Stimulated activated naive B cell treated with anti-CD40 and anti-IgM and Interleukin-4, amounts not matched to agents 10 μg/mL and 1 μg/mL and 100 μg/mL, for 72 hours (primary cell): ENCODE measurements at regions not wholly inside any gene's neighbourhood (a gene's known extent, or its start where the extent isn't known, plus 50 kb on each side); places are given as distances from the start of the nearest gene placed in this dataset.

Source experiments
- ATAC-seq, 2 donors: fragments of 150-1000 bp; cut with Tn5 transposase; replicated peaks; 2 replicates each; pipeline ENCODE4 v1.10.0; 2021; ENCODE audit warnings: moderate library complexity in 1 of 2
- DNase-seq: peaks from one replicate; pipeline ENCODE4 v3.0.0; 2021
- H3K27ac Mint-ChIP-seq: one replicate; pipeline ENCODE4 v1.8.0; 2022; ENCODE audit warnings: mild to moderate bottlenecking, mixed read lengths
- H3K27me3 Mint-ChIP-seq, 2 donors: one replicate each; pipeline ENCODE4 v1.8.0; 2022; ENCODE audit warnings: mixed read lengths in 2 of 2
- H3K36me3 Mint-ChIP-seq, 2 donors: one replicate each; pipeline ENCODE4 v1.8.0; 2022; ENCODE audit warnings: mixed read lengths in 2 of 2, mild to moderate bottlenecking in 1 of 2
- H3K4me1 Mint-ChIP-seq, 2 donors: one replicate each; pipeline ENCODE4 v1.8.0; 2022; ENCODE audit warnings: mixed read lengths in 2 of 2, mild to moderate bottlenecking in 1 of 2
- H3K4me3 Mint-ChIP-seq, 2 donors: one replicate each; pipeline ENCODE4 v1.8.0; 2022; ENCODE audit warnings: mild to moderate bottlenecking in 2 of 2, mixed read lengths in 2 of 2, moderate library complexity in 1 of 2
- H3K9me3 Mint-ChIP-seq, 2 donors: one replicate each; pipeline ENCODE4 v1.8.0; 2022; ENCODE audit warnings: mixed read lengths in 2 of 2, mild to moderate bottlenecking in 1 of 2

DNA sequence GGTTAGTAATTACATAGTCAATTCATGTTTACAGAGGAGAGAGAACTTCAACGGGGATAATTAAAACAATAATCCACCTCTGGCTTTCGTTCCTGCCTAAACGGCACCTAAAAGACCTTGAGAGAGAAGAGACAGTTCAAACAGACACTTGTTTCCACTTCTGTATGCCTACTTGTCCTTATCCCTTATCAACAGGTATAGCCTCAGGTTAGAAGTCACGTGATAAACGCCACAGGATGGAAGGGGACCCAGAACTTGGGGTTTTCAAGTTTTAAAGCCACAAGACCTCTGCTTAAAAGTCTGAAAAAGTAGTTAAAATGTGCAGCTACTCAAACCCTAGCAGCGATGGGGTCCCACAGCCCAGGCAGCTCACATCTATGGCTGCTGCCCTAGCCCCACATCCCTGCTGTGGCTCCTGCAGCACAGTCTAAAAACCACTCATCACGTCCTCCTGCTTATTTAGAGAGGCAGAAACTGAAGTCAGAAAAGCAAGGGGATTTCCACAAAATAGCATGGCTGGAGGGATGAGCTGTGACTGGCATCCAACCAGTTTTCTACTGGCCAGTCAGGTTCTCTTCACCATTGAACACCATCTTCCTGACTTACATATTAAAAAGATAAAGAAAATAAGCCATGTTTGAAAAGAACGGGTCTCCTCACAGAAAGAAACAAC, 51.2 kb upstream of the SEC16B start:
- Mint-ChIP-seq H3K36me3 (peaks cover 2 to 3% of the 10 kb centered on the region in 2 donors), H3K9me3 (peaks cover 4 to 8% of the 10 kb centered on the region in 2 donors), H3K27ac (no peak overlapping the region), H3K4me3 (no peak overlapping the region), H3K27me3 (peaks cover 7 to 17% of the 10 kb centered on the region in 2 donors), H3K4me1 (no peaks in the 10 kb centered on the region)
- ATAC-seq (no peak), DNase-seq (no peak)

GRCh38 chr1:178021950-178022349, 52.1 kb upstream of the SEC16B start:
- ATAC-seq: no peak
- no peak for DNase-seq
- Mint-ChIP-seq H3K36me3 (peaks cover 2 to 3% of the 10 kb centered on the region in 2 donors), H3K4me1 (no peaks in the 10 kb centered on the region), H3K9me3 (peaks cover 4 to 8% of the 10 kb centered on the region in 2 donors), H3K4me3 (no peak overlapping the region), H3K27ac (no peak overlapping the region), H3K27me3 (peaks cover 7 to 20% of the 10 kb centered on the region in 2 donors)

GRCh38 chr1:178023181-178023618, 53.3 kb upstream of the SEC16B start:
- H3K27ac Mint-ChIP-seq: no peak overlapping the region
- H3K9me3 Mint-ChIP-seq: peaks cover 0 to 3% of the 10 kb centered on the region in 2 donors
- peaks cover 0 to 17% of the 10 kb centered on the region in 2 donors for H3K27me3 Mint-ChIP-seq
- no peaks in the 10 kb centered on the region for H3K4me1 Mint-ChIP-seq
- no peak overlapping the region for H3K4me3 Mint-ChIP-seq
- no peak for DNase-seq
- no peak for ATAC-seq
- H3K36me3 Mint-ChIP-seq: no peaks in the 10 kb centered on the region

DNA sequence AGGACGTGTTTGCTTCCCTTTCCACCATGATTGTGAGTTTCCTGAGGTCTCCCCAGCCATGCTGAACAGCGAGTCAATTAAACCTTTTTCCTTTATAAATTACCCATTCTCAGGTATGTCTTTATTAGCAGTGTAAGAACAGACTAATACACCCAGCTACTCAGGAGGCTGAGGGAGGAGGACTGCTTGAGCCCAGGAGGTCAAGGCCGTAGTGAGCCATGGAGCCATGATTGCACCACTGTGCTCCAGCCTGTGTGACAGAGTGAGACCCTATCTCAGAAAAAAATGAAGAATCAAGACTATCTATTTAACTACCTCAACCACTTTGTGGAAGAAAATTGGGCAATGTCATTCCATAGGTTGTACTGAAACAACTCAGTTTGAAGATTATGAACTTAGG, 54.6 kb upstream of the SEC16B start:
- H3K4me3 Mint-ChIP-seq: no peak overlapping the region

DNA sequence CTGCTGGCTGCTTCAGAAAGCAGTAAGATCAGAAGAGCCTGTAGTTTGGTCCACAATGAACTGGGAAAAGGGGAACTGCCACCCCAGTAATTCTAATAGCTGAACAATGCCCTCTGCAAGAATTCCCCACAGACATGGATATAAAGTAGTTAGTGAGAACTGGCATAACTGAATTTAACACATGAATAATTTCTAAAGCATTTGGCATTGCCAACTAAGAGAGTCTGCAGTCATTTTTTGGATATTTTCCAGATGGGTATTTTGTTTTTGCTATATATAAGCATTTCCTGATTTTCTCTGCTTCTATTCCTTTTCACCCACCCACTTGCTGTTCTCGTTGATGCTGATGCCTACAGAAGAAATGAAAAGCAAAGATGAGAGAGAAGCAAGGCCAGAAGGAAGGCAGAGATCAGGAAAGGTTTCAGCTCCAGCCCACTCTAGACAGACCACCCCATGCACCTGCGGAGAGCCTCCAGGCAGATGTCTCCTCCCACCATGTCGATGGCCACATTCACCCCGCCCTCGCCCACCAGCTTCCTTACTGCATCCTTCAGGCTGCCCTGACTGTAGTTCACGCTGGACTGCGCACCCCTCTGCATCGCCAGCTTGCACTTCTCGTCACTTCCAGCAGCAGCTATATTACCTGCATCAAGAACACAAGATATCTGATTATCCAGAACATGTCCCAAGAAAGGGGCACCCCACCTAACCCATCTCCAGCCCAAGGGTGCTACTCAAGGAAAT, 55.9 kb upstream of the SEC16B start:
- H3K4me3 Mint-ChIP-seq: no peak overlapping the region
- H3K27me3 Mint-ChIP-seq: peaks cover 0 to 18% of the 10 kb centered on the region in 2 donors
- peaks cover 0 to 3% of the 10 kb centered on the region in 2 donors for H3K9me3 Mint-ChIP-seq
- DNase-seq: no peak
- H3K27ac Mint-ChIP-seq: no peak overlapping the region
- H3K36me3 Mint-ChIP-seq: no peaks in the 10 kb centered on the region
- no peaks in the 10 kb centered on the region for H3K4me1 Mint-ChIP-seq
- no peak for ATAC-seq

More for the DNA sequence above, 54.6 kb upstream of the SEC16B start:
- DNase-seq (no peak), ATAC-seq (no peak)
- no peaks in the 10 kb centered on the region for H3K36me3 Mint-ChIP-seq
- no peaks in the 10 kb centered on the region for H3K4me1 Mint-ChIP-seq
- H3K9me3 Mint-ChIP-seq: peaks cover 0 to 3% of the 10 kb centered on the region in 2 donors
- H3K27ac Mint-ChIP-seq: no peak overlapping the region
- peaks cover 0 to 18% of the 10 kb centered on the region in 2 donors for H3K27me3 Mint-ChIP-seq

- Mint-ChIP-seq H3K9me3 (no peaks in the 10 kb centered on the region), H3K27me3 (peaks cover 0 to 9% of the 10 kb centered on the region in 2 donors), H3K4me3 (no peak overlapping the region), H3K4me1 (no peaks in the 10 kb centered on the region), H3K27ac (no peak overlapping the region), H3K36me3 (no peaks in the 10 kb centered on the region)
- no peak for DNase-seq
- ATAC-seq: no peak
These were observed 59.1 kb upstream of the SEC16B start for GRCh38 chr1:178028841-178029481.

GRCh38 chr1:178030467-178030866, 60.6 kb upstream of the SEC16B start:
- H3K36me3 Mint-ChIP-seq: no peaks in the 10 kb centered on the region
- no peak overlapping the region for H3K27ac Mint-ChIP-seq
- H3K9me3 Mint-ChIP-seq: no peaks in the 10 kb centered on the region
- no peaks in the 10 kb centered on the region for H3K4me1 Mint-ChIP-seq
- peaks cover 0 to 16% of the 10 kb centered on the region in 2 donors for H3K27me3 Mint-ChIP-seq
- no peak for ATAC-seq
- no peak for DNase-seq
- H3K4me3 Mint-ChIP-seq: no peak overlapping the region

DNA sequence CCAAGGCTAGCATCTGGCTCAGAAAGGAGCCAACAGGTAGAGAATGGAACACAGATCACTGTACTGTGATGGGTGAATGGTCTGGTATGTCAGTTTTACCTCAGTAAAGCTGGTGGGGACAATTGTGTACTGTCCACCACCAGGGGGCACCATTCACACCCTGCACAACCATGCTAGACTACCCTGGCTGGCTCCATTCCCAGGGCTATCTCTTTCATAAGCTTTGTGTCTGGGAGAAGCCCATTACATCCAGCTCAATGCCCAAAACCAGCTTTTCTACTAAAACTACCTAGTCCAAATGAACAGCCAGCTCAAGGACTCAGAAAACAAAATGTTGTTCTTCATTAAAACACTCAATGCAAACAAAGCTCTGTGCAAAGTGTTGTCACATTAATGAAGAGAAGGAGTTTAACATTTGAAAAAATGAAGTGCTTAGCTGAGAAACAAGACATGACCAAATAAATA, 62.0 kb upstream of the RASAL2 start:
- Mint-ChIP-seq H3K9me3 (no peaks in the 10 kb centered on the region), H3K4me1 (no peaks in the 10 kb centered on the region), H3K27me3 (peaks cover 2 to 18% of the 10 kb centered on the region in 2 donors), H3K36me3 (no peaks in the 10 kb centered on the region), H3K4me3 (no peak overlapping the region), H3K27ac (no peak overlapping the region)
- ATAC-seq (peak; percentile 90 to 92), DNase-seq (peak; percentile 11)

DNA sequence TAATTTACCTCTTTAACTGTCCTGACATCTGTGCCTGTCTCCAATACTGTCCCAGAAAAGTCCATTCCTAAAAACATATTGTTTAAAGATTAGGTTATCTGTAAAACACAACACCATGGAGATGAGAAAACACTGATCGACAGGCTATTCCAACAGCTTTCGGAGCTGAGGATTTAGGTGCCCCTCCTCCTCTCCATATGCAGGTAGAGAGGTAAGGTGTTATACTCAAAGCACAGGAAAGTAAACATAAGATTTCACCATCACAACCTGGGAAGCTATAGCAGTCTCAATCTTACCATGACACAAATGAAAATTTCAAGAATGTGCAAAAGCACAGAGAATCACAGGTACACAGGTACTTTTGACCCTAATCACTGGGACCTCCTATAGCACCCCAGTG, 60.9 kb upstream of the RASAL2 start:
- no peak for ATAC-seq
- H3K4me1 Mint-ChIP-seq: no peaks in the 10 kb centered on the region
- H3K27me3 Mint-ChIP-seq: peaks cover 10 to 22% of the 10 kb centered on the region in 2 donors
- no peak for DNase-seq
- H3K36me3 Mint-ChIP-seq: no peaks in the 10 kb centered on the region
- H3K4me3 Mint-ChIP-seq: no peak overlapping the region
- H3K9me3 Mint-ChIP-seq: no peaks in the 10 kb centered on the region
- no peak overlapping the region for H3K27ac Mint-ChIP-seq

- no peaks in the 10 kb centered on the region for H3K4me1 Mint-ChIP-seq
- H3K4me3 Mint-ChIP-seq: no peak overlapping the region
- no peak for ATAC-seq
These were observed 59.2 kb upstream of the RASAL2 start for GRCh38 chr1:178034676-178035075.

DNA sequence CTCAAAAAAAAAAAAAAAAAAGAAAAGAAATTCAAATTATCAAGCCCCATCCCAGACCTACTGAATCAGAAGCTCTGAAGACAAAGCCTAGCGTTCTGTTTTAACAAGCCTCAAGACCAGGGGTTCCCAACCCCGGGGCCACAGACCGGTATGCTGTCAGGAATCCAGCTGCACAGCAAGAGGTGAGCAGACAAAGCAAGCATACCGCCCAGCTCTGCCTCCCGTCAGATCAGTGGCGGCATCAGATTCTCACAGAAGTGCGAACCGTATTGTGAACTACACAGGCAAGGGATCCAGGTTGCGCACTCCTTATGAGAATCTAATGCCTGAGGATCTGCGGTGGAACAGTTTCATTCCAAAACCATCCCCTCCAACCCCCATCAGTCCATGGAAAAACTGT, 57.8 kb upstream of the RASAL2 start:
- H3K36me3 Mint-ChIP-seq: no peaks in the 10 kb centered on the region
- peaks cover 2 to 7% of the 10 kb centered on the region in 2 donors for H3K9me3 Mint-ChIP-seq
- DNase-seq (no peak), ATAC-seq (no peak)
- H3K4me3 Mint-ChIP-seq: no peak overlapping the region
- H3K4me1 Mint-ChIP-seq: no peaks in the 10 kb centered on the region
- peaks cover 18 to 29% of the 10 kb centered on the region in 2 donors for H3K27me3 Mint-ChIP-seq
- H3K27ac Mint-ChIP-seq: no peak overlapping the region

More at GRCh38 chr1:178034676-178035075, 59.2 kb upstream of the RASAL2 start:
- no peak for DNase-seq
- H3K9me3 Mint-ChIP-seq: no peaks in the 10 kb centered on the region
- peaks cover 10 to 19% of the 10 kb centered on the region in 2 donors for H3K27me3 Mint-ChIP-seq
- no peak overlapping the region for H3K27ac Mint-ChIP-seq
- H3K36me3 Mint-ChIP-seq: no peaks in the 10 kb centered on the region

DNA sequence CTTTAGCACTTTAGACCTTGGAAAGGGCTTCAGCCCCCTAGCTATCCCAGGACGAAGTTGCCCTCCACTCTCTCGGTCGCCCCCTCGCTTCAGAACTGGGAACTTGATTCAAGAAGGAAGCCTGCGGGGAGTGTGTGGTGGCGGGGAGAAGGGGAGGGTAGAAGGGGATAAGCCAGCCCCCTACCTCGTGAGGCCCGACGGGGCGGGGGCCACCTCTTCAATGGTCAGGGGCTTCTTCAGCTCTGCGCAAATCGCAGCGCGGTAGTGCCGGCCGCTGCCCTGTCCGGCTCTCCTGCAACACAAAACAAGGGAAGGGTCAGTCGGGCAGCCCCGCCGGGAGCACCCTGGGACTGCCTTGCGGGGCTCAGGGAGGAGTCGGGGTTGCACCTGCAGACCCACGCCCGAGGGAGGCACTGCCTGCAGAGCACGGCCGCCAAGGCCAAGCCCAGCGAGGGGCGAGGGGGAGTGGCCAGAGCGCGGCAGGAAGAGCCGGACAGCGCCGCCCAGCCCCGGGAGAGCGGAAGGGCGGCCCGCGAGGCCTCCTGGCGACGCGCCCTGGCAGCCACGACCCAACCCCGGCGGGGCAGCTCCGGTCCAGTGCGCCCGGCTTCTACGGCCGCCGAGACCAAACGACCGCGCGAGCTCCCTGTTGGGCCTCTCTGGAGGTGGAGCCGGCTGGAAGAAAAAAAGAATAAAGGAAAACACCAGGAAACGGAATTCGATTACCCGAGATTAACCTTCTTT, 56.2 kb upstream of the RASAL2 start:
- Mint-ChIP-seq H3K27ac (no peak overlapping the region), H3K4me3 (peak overlapping the region; percentile 25 to 38), H3K27me3 (peaks cover 25 to 35% of the 10 kb centered on the region in 2 donors), H3K36me3 (no peaks in the 10 kb centered on the region), H3K9me3 (peaks cover 6 to 13% of the 10 kb centered on the region in 2 donors), H3K4me1 (no peaks in the 10 kb centered on the region)
- ATAC-seq: peak; percentile 39 to 42
- DNase-seq: no peak

GRCh38 chr1:178038372-178038771, 55.5 kb upstream of the RASAL2 start:
- no peak for ATAC-seq
- H3K27ac Mint-ChIP-seq: no peak overlapping the region
- H3K4me3 Mint-ChIP-seq: no peak overlapping the region
- no peak for DNase-seq
- peaks cover 25 to 35% of the 10 kb centered on the region in 2 donors for H3K27me3 Mint-ChIP-seq
- H3K4me1 Mint-ChIP-seq: no peaks in the 10 kb centered on the region
- no peaks in the 10 kb centered on the region for H3K36me3 Mint-ChIP-seq
- H3K9me3 Mint-ChIP-seq: peaks cover 6 to 13% of the 10 kb centered on the region in 2 donors

DNA sequence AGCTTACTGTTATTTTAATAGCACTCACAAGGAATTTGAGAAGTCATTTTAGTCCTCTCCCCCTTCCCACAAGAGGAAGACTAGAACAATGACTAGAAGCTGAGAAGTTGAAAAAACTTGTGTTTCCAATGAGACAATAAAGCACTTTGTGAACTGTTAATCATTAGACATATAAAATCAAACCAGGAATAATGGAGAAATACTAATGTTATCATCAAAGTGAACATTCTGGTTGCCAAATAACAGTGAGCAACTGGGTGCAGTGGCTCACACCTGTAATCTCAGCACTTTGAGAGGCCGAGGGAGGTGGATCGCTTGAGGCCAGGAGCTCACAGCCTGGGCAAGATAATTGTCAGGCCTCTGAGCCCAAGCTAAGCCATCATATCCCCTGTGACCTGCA, 54.0 kb upstream of the RASAL2 start:
- Mint-ChIP-seq H3K4me1 (no peaks in the 10 kb centered on the region), H3K4me3 (no peak overlapping the region), H3K27ac (no peak overlapping the region), H3K36me3 (no peaks in the 10 kb centered on the region), H3K9me3 (peaks cover 6 to 13% of the 10 kb centered on the region in 2 donors), H3K27me3 (peaks cover 25 to 28% of the 10 kb centered on the region in 2 donors)
- ATAC-seq (no peak), DNase-seq (no peak)
